K562 (cell line): ENCODE measurements at regions not wholly inside any gene's neighbourhood (a gene's known extent, or its start where the extent isn't known, plus 50 kb on each side); places are given as distances from the start of the nearest gene placed in this dataset.

Experiments used
- ARID4B ChIP-seq: sonication (generic); formaldehyde crosslinking; IDR thresholded peaks from 2 replicates; pipeline ENCODE4 v1.8.0; 2022; ENCODE audit warnings: mild to moderate bottlenecking, missing genetic modification reagents
- CEBPB ChIP-seq: fragments of 450-650 bp; IDR thresholded peaks from 2 replicates; pipeline ENCODE4 v1.6.1; 2016; ENCODE audit warnings: missing genetic modification characterization, missing compliant biosample characterization
- E2F1 ChIP-seq: sonication (generic); formaldehyde crosslinking; IDR thresholded peaks from 2 replicates; pipeline ENCODE4 v1.8.1; 2023; ENCODE audit warnings: mild to moderate bottlenecking, missing genetic modification reagents, moderate library complexity
- MAFF ChIP-seq: IDR thresholded peaks from 2 replicates; pipeline ENCODE4 v1.6.1; 2012; ENCODE audit warnings: low read length, improper control_type of control experiment
- MAFK ChIP-seq: IDR thresholded peaks from 2 replicates; pipeline ENCODE4 v1.6.1; 2011; ENCODE audit warnings: low read length, improper control_type of control experiment
- MAX ChIP-seq: sonication (generic); formaldehyde crosslinking; IDR thresholded peaks from 2 replicates; pipeline ENCODE4 v1.9.0; 2022; ENCODE audit warnings: mild to moderate bottlenecking, missing genetic modification reagents
- MAZ ChIP-seq, 2 experiments: fragments of 450-650 bp in 1 of 2; sonication (generic) in 1 of 2; formaldehyde crosslinking; IDR thresholded peaks in 1 of 2; conservative IDR thresholded peaks in 1 of 2; 2 replicates each; pipeline versions ENCODE4 v1.4.0 to v1.5.0; 2020; ENCODE audit warnings: mild to moderate bottlenecking in 1 of 2, missing genetic modification reagents in 1 of 2
- PHB ChIP-seq: fragments of 250-450 bp; sonication (Bioruptor Pico); IDR thresholded peaks from 2 replicates; pipeline ENCODE4 v1.5.0; 2021
- SAP30 ChIP-seq: fragments of 200-600 bp; sonication (generic); IDR thresholded peaks from 2 replicates; pipeline ENCODE4 v1.6.1; 2012; ENCODE audit warnings: borderline replicate concordance, low read depth, mild to moderate bottlenecking, moderate library complexity, low read length, control low read depth, inconsistent platforms; ENCODE audit not compliant: insufficient read depth, poor library complexity, severe bottlenecking
- SRSF1 ChIP-seq: fragments of 200-400 bp; formaldehyde crosslinking; IDR thresholded peaks from 2 replicates; pipeline ENCODE4 v1.6.1; 2017; ENCODE audit warnings: mild to moderate bottlenecking, low read depth, low read length, moderate library complexity
- TEAD1 ChIP-seq, 2 experiments: fragments of 450-650 bp in 1 of 2; sonication (generic) in 1 of 2; formaldehyde crosslinking; IDR thresholded peaks; 2 replicates each; pipeline versions ENCODE4 v1.4.0 to v1.8.0; 2020 to 2022; ENCODE audit warnings: mild to moderate bottlenecking in 2 of 2, missing genetic modification reagents in 1 of 2
- ZC3H11A ChIP-seq: IDR thresholded peaks from 2 replicates; pipeline ENCODE4 v1.6.1; 2012; ENCODE audit warnings: low read depth, low read length, improper control_type of control experiment
- ZMIZ1 ChIP-seq, 2 experiments: fragments of 150-350 bp in 1 of 2; IDR thresholded peaks; 2 replicates each; pipeline ENCODE4 v1.6.1; 2012 to 2016; ENCODE audit warnings: low read depth in 2 of 2, low read length in 2 of 2, mild to moderate bottlenecking in 1 of 2, moderate library complexity in 1 of 2
- ZNF586 ChIP-seq: fragments of 450-650 bp; formaldehyde crosslinking; conservative IDR thresholded peaks from 2 replicates; pipeline ENCODE4 v1.4.0; 2020; ENCODE audit warnings: mild to moderate bottlenecking, moderate library complexity

- TF ChIP-seq ZMIZ1 (IDR thresholded peaks at IDR 0.05; ENCODE audit: low read depth in 2 of 2, low read length in 2 of 2): peak in 1 of 2 experiments; percentile 94; a peak in 2 of 4 replicates
- TF ChIP-seq ZNF586 (CRISPR knock-in tag): no peak
- peak; percentile 47; the same call in 1 of the 2 replicates for TF ChIP-seq MAX
- TF ChIP-seq MAZ (CRISPR knock-in tag; conservative IDR thresholded peaks at IDR 0.05 in 1 of 2, IDR thresholded peaks at IDR 0.05 in 1 of 2): peak in 1 of 2 experiments; percentile 44; a peak in 3 of 4 replicates
- peak; percentile 41 for TF ChIP-seq MAFK
- no peak for TF ChIP-seq E2F1 (CRISPR knock-in tag)
- peak; percentile 95 to 96 for TF ChIP-seq TEAD1 (CRISPR knock-in tag; IDR thresholded peaks at IDR 0.05)
- no peak for TF ChIP-seq SAP30
- TF ChIP-seq ARID4B (CRISPR knock-in tag): peak; percentile 29; the same call in 1 of the 2 replicates
- TF ChIP-seq PHB: no peak
- TF ChIP-seq CEBPB (tag): 0 out of 2 replicates have a peak, but pooled peaks have one; percentile 17
- no peak for TF ChIP-seq SRSF1
- TF ChIP-seq ZC3H11A: 0 out of 2 replicates have a peak, but pooled peaks have one; percentile 19
- no peak for TF ChIP-seq MAFF
Measured at GRCh38 chr6:15905488-15906419, 223.1 kb upstream of the MYLIP start (continued).
